RWPE2 (cell line): ENCODE measurements at regions not wholly inside any gene's neighbourhood (a gene's known extent, or its start where the extent isn't known, plus 50 kb on each side); places are given as distances from the start of the nearest gene placed in this dataset.

Experiments used
- ATAC-seq: fragments of 200-7000 bp; cut with Tn5 transposase; 3 replicates; pipeline ENCODE4 v1.9.1; 2021; ENCODE audit warnings: low read depth
- DNase-seq: peaks from one replicate; pipeline ENCODE4 v3.0.0-alpha.2; 2020; ENCODE audit warnings: low spot score
- H3K27ac ChIP-seq: fragments of 450-650 bp; 2 replicates; pipeline ENCODE4 v1.5.1; 2017; ENCODE audit warnings: mild to moderate bottlenecking; ENCODE audit not compliant: poor library complexity, severe bottlenecking
- H3K27me3 ChIP-seq: fragments of 250-450 bp; sonication (Bioruptor Pico); 2 replicates; pipeline ENCODE4 v1.5.1; 2021; ENCODE audit warnings: mild to moderate bottlenecking, moderate library complexity; ENCODE audit not compliant: insufficient read depth, poor library complexity, severe bottlenecking
- H3K36me3 ChIP-seq: fragments of 250-450 bp; sonication (Bioruptor Pico); 2 replicates; pipeline ENCODE4 v1.5.1; 2020; ENCODE audit warnings: low read depth, mild to moderate bottlenecking, moderate library complexity
- H3K4me1 ChIP-seq: fragments of 250-450 bp; sonication (Bioruptor Pico); 2 replicates; pipeline ENCODE4 v1.5.1; 2021; ENCODE audit warnings: mild to moderate bottlenecking, moderate library complexity; ENCODE audit not compliant: insufficient read depth, poor library complexity, severe bottlenecking
- H3K4me3 ChIP-seq: fragments of 250-450 bp; sonication (Bioruptor Pico); 2 replicates; pipeline ENCODE4 v1.5.1; 2021; ENCODE audit warnings: mild to moderate bottlenecking, moderate library complexity; ENCODE audit not compliant: severe bottlenecking
- H3K9me3 ChIP-seq: fragments of 250-450 bp; sonication (Bioruptor Pico); 2 replicates; pipeline ENCODE4 v1.5.1; 2021; ENCODE audit warnings: mild to moderate bottlenecking, moderate library complexity; ENCODE audit not compliant: severe bottlenecking
- CTCF ChIP-seq: fragments of 450-650 bp; IDR thresholded peaks from one replicate; pipeline ENCODE4 v1.5.1; 2017; ENCODE audit warnings: mild to moderate bottlenecking, moderate library complexity; ENCODE audit not compliant: poor library complexity, severe bottlenecking

GRCh38 chr13:53545340-53545941 lies 516.8 kb downstream of the OLFM4 start:
- Histone ChIP-seq H3K9me3 (no peaks in the 10 kb centered on the region), H3K4me3 (no peak overlapping the region), H3K27ac (no peak overlapping the region), H3K4me1 (no peaks in the 10 kb centered on the region), H3K36me3 (no peaks in the 10 kb centered on the region), H3K27me3 (no peaks in the 10 kb centered on the region)
- ATAC-seq = no peak
- DNase-seq = no peak
- no peak for TF ChIP-seq CTCF

- Histone ChIP-seq H3K4me1 (no peaks in the 10 kb centered on the region), H3K27ac (no peak overlapping the region), H3K36me3 (no peaks in the 10 kb centered on the region), H3K4me3 (no peak overlapping the region), H3K9me3 (no peaks in the 10 kb centered on the region), H3K27me3 (peaks cover 5% of the 10 kb centered on the region)
- TF ChIP-seq CTCF = no peak
- DNase-seq (no peak), ATAC-seq (no peak)
Measured at GRCh38 chr13:53560556-53560955, 531.9 kb downstream of the OLFM4 start.

- DNase-seq = no peak
- Histone ChIP-seq H3K4me1 (no peaks in the 10 kb centered on the region), H3K36me3 (no peaks in the 10 kb centered on the region), H3K27me3 (no peaks in the 10 kb centered on the region), H3K9me3 (no peaks in the 10 kb centered on the region), H3K4me3 (no peak overlapping the region), H3K27ac (no peak overlapping the region)
- no peak for TF ChIP-seq CTCF
- no peak for ATAC-seq
Measured at GRCh38 chr13:53562419-53562818, 533.8 kb downstream of the OLFM4 start.

- DNase-seq (no peak), ATAC-seq (no peak)
- Histone ChIP-seq H3K4me3 (no peak overlapping the region), H3K9me3 (no peaks in the 10 kb centered on the region), H3K36me3 (no peaks in the 10 kb centered on the region), H3K27me3 (no peaks in the 10 kb centered on the region), H3K27ac (no peak overlapping the region), H3K4me1 (no peaks in the 10 kb centered on the region)
- no peak for TF ChIP-seq CTCF
Measured at GRCh38 chr13:53568491-53568890, 539.9 kb downstream of the OLFM4 start.

GRCh38 chr13:53569453-53569852 lies 540.8 kb downstream of the OLFM4 start:
- Histone ChIP-seq H3K4me1 (no peaks in the 10 kb centered on the region), H3K36me3 (no peaks in the 10 kb centered on the region), H3K27ac (no peak overlapping the region), H3K27me3 (no peaks in the 10 kb centered on the region), H3K4me3 (no peak overlapping the region), H3K9me3 (no peaks in the 10 kb centered on the region)
- no peak for ATAC-seq
- no peak for TF ChIP-seq CTCF
- DNase-seq = no peak
